ENCODE measurements at regions not wholly inside any gene's neighbourhood (a gene's known extent, or its start where the extent isn't known, plus 50 kb on each side); places are given as distances from the start of the nearest gene placed in this dataset. TPM values are rescaled to one million over a fixed set of nuclear protein-coding genes. Genes with fewer than 3 reads are reported as not detected.

DNA sequence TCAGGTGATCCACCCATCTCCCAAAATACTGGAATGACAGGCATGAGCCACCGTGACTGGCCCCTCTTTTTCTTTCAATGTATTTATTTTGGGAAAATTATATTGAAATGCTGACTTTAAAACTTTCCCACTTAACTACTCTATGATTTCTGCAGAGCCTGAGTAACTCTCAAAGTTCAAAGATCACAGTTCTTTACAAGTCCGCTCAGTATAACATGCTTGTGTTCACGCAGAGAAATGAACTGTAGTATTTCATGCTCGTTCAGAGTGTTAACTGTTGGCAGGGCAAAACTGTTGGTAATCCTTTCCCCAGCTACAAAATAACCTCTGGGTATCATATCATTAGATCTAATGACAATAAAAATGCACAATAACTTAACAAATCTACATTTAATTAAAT lies 50.7 kb upstream of the ADAMTS20 start:
- Mint-ChIP-seq H3K27me3 (ENCODE audit: insufficient read depth, low read depth) (no peaks in the 10 kb centered on the region), H3K4me1 (peaks cover 3% of the 10 kb centered on the region), H3K27ac (no peak overlapping the region), H3K36me3 (no peaks in the 10 kb centered on the region), H3K9me3 (no peaks in the 10 kb centered on the region), H3K4me3 (no peak overlapping the region)
- H3K4me1 ChIP-seq = peaks cover 6% of the 10 kb centered on the region
- no peak overlapping the region for H2AFZ ChIP-seq (replicated peaks)
- TF ChIP-seq, protein P1, sequence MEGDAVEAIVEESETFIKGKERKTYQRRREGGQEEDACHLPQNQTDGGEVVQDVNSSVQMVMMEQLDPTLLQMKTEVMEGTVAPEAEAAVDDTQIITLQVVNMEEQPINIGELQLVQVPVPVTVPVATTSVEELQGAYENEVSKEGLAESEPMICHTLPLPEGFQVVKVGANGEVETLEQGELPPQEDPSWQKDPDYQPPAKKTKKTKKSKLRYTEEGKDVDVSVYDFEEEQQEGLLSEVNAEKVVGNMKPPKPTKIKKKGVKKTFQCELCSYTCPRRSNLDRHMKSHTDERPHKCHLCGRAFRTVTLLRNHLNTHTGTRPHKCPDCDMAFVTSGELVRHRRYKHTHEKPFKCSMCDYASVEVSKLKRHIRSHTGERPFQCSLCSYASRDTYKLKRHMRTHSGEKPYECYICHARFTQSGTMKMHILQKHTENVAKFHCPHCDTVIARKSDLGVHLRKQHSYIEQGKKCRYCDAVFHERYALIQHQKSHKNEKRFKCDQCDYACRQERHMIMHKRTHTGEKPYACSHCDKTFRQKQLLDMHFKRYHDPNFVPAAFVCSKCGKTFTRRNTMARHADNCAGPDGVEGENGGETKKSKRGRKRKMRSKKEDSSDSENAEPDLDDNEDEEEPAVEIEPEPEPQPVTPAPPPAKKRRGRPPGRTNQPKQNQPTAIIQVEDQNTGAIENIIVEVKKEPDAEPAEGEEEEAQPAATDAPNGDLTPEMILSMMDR (IDR thresholded peaks at IDR 0.05) = no peak
- no peak for TF ChIP-seq EZH2 (IDR thresholded peaks at IDR 0.05)
- TF ChIP-seq EZH2phosphoT487 (IDR thresholded peaks at IDR 0.05) = no peak
- no peaks in the 10 kb centered on the region for H3K79me2 ChIP-seq (ENCODE audit: low read depth)
- H3K36me3 ChIP-seq = no peaks in the 10 kb centered on the region
- H3F3A ChIP-seq (ENCODE audit: low read depth) = no peaks in the 10 kb centered on the region
- no peaks in the 10 kb centered on the region for H4K20me1 ChIP-seq (ENCODE audit: low read depth)
- H3K27me3 ChIP-seq = no peaks in the 10 kb centered on the region
- no peak for DNase-seq (ENCODE audit: low spot score)
- no peak overlapping the region for H3K4me2 ChIP-seq
- H3K9me3 ChIP-seq (ENCODE audit: low read depth) = no peaks in the 10 kb centered on the region
- no peak overlapping the region for H3K27ac ChIP-seq
- no peak overlapping the region for H3K4me3 ChIP-seq
- no peak overlapping the region for H3K9ac ChIP-seq

Small RNA genes in the stretch of these regions (small RNA-seq; reads per million reads assigned to genes)
- gene AC090525.3 = not detected

Data from neural progenitor cell (in vitro differentiated cells).